GM12892 (cell line): ENCODE measurements at regions not wholly inside any gene's neighbourhood (a gene's known extent, or its start where the extent isn't known, plus 50 kb on each side); places are given as distances from the start of the nearest gene placed in this dataset.

Source experiments
- POLR2A ChIP-seq: IDR thresholded peaks from 2 replicates; pipeline ENCODE4 v1.6.1; 2011; ENCODE audit warnings: low read depth, low read length, control low read depth
- POLR2AphosphoS5 ChIP-seq: IDR thresholded peaks from 2 replicates; pipeline ENCODE4 v1.6.1; 2011; ENCODE audit warnings: low read depth, low read length, control low read depth
- TAF1 ChIP-seq: IDR thresholded peaks from 2 replicates; pipeline ENCODE4 v1.6.1; 2011; ENCODE audit warnings: low read depth, mild to moderate bottlenecking, control low read depth, low read length, borderline replicate concordance

- TF ChIP-seq TAF1 (no peak), POLR2AphosphoS5 (no peak), POLR2A (no peak)
Observed at GRCh38 chr1:50264590-50264989, 155.9 kb downstream of the ELAVL4 start.
